T-cell (primary cell): ENCODE measurements at regions not wholly inside any gene's neighbourhood (a gene's known extent, or its start where the extent isn't known, plus 50 kb on each side); places are given as distances from the start of the nearest gene placed in this dataset.

Experiments used
- ATAC-seq, 4 experiments: fragments of 200-7000 bp in 3 of 4; fragments of 150-1000 bp in 1 of 4; cut with Tn5 transposase; replicated peaks in 1 of 4; 1 replicate in 3 of 4; 2 replicates in 1 of 4; pipeline ENCODE4 v1.10.0; 2021; ENCODE audit warnings: moderate library complexity in 3 of 4, mild to moderate bottlenecking in 2 of 4, moderate number of reproducible peaks in 1 of 4
- CTCF ChIA-PET, 2 donors: fragments of 300-600 bp; sonication (Branson Sonifier 250); formaldehyde crosslinking; loops; one replicate each; lab custom pipeline; 2022; ENCODE audit warnings: antibody characterized with exemption in 2 of 2; lab: Charles Lee
- POLR2A ChIA-PET, 2 donors: fragments of 300-600 bp; sonication (Branson Sonifier 250); formaldehyde crosslinking; loops; one replicate each; lab custom pipeline; 2022; ENCODE audit warnings: antibody characterized with exemption in 2 of 2; lab: Charles Lee
- DNase-seq, 35 experiments: peaks; one replicate each; pipeline versions ENCODE4 v3.0.0 to v3.0.0-alpha.2; 2013 to 2023
- H3K27ac ChIP-seq: one replicate; pipeline ENCODE4 v1.5.1; 2013; ENCODE audit warnings: low read length
- H3K27me3 ChIP-seq, 2 experiments: replicated peaks in 1 of 2; 1 replicate in 1 of 2; 2 replicates in 1 of 2; pipeline versions ENCODE4 v1.6.1 to v1.7.0; 2013; ENCODE audit warnings: low read length in 1 of 2, mixed read lengths in 1 of 2; ENCODE audit not compliant: control insufficient read depth in 2 of 2, insufficient read depth in 2 of 2; ENCODE audit errors: extremely low read depth in 1 of 2
- H3K36me3 ChIP-seq, 2 donors: 1 replicate in 1 of 2; 2 replicates in 1 of 2; pipeline versions ENCODE4 v1.6.1 to v1.7.0; 2013; ENCODE audit warnings: low read length in 1 of 2; ENCODE audit not compliant: control insufficient read depth in 2 of 2, insufficient read depth in 1 of 2; ENCODE audit errors: extremely low read depth in 1 of 2
- H3K4me1 ChIP-seq, 2 experiments: 1 replicate in 1 of 2; 2 replicates in 1 of 2; pipeline versions ENCODE4 v1.6.1 to v1.7.0; 2013; ENCODE audit warnings: low read length in 2 of 2, mixed read lengths in 1 of 2; ENCODE audit not compliant: insufficient read depth in 2 of 2, control insufficient read depth in 1 of 2; ENCODE audit errors: extremely low read depth in 1 of 2
- H3K4me3 ChIP-seq, 2 donors: 1 replicate in 1 of 2; 2 replicates in 1 of 2; pipeline versions ENCODE4 v1.5.1 to v1.7.0; 2013; ENCODE audit warnings: mild to moderate bottlenecking in 2 of 2, low read length in 1 of 2, moderate library complexity in 1 of 2; ENCODE audit not compliant: control insufficient read depth in 1 of 2; ENCODE audit errors: extremely low read depth in 1 of 2
- H3K9me3 ChIP-seq: 2 replicates; pipeline ENCODE4 v1.7.0; 2013
- H3K27ac Mint-ChIP-seq, 2 donors: one replicate each; pipeline ENCODE4 v1.8.0; 2020 to 2021; ENCODE audit warnings: mild to moderate bottlenecking in 2 of 2, mixed read lengths in 2 of 2
- H3K27me3 Mint-ChIP-seq, 2 donors: one replicate each; pipeline ENCODE4 v1.8.0; 2021 to 2022; ENCODE audit warnings: mixed read lengths in 2 of 2
- H3K36me3 Mint-ChIP-seq: one replicate; pipeline ENCODE4 v1.8.0; 2021; ENCODE audit warnings: mixed read lengths
- H3K4me1 Mint-ChIP-seq, 3 donors: one replicate each; pipeline ENCODE4 v1.8.0; 2020 to 2022; ENCODE audit warnings: mixed read lengths in 3 of 3, mild to moderate bottlenecking in 1 of 3
- H3K4me3 Mint-ChIP-seq, 3 donors: one replicate each; pipeline ENCODE4 v1.8.0; 2020 to 2022; ENCODE audit warnings: mild to moderate bottlenecking in 3 of 3, mixed read lengths in 3 of 3, moderate library complexity in 3 of 3
- H3K9me3 Mint-ChIP-seq, 3 donors: one replicate each; pipeline ENCODE4 v1.8.0; 2020 to 2022; ENCODE audit warnings: mixed read lengths in 3 of 3
- WGBS: methylation state at CpG from one replicate; pipeline ENCODE4 v1.1.5; 2013; ENCODE audit warnings: missing lambda C conversion rate; ENCODE audit not compliant: insufficient coverage; 5-methylcytosine and 5-hydroxymethylcytosine counted together

DNA sequence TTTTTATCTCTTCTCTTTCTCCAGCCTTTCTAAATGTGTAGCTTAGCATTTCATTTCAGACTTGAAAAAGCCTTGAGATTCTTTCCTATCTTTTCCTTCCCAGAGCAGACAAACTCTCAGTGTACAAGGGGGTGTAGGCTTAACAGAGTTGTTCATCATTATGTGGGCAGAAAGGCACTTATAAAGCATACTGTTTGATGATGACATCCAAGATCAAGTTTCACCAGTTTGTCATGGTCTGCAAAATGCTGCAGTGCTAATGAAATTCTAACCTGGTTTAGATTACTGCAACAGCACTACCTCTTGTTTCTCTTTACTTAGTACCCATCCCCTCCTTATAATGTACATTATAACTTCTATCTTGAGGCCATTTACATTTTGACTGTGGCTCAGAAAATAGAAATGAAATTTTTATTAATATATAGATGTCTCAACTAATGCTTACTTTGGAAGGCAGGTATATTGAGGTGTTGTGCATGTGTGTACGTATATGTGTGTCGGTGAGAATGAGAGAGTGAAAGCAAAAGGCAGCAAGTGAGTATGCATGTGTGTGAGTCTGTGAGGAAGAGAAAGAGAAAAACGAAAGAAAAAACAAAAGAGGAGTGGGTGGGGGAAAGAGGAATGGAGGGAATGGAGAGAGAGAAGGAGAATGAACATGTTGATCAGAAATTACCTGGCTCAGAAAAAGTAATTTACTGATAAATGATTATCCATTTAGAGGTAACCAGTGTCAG, 1043.6 kb downstream of the TUSC7 start:
- Histone ChIP-seq H3K27ac (no peak overlapping the region), H3K9me3 (no peaks in the 10 kb centered on the region), H3K4me3 (no peak overlapping the region), H3K36me3 (no peaks in the 10 kb centered on the region), H3K27me3 (no peaks in the 10 kb centered on the region), H3K4me1 (no peaks in the 10 kb centered on the region)
- H3K27me3 Mint-ChIP-seq, result no peaks in the 10 kb centered on the region
- peaks cover 5 to 17% (median 10%) of the 10 kb centered on the region in 3 donors for H3K9me3 Mint-ChIP-seq
- ChIA-PET POLR2A (no interaction called here), CTCF (no interaction called here)
- H3K4me1 Mint-ChIP-seq, result no peaks in the 10 kb centered on the region
- no peaks in the 10 kb centered on the region for H3K36me3 Mint-ChIP-seq
- 87% methylated on average over 3 of the region's 3 CpGs for WGBS
- H3K27ac Mint-ChIP-seq, result no peak overlapping the region
- no peak overlapping the region for H3K4me3 Mint-ChIP-seq
- ATAC-seq, result no peak
- no peak for DNase-seq

DNA sequence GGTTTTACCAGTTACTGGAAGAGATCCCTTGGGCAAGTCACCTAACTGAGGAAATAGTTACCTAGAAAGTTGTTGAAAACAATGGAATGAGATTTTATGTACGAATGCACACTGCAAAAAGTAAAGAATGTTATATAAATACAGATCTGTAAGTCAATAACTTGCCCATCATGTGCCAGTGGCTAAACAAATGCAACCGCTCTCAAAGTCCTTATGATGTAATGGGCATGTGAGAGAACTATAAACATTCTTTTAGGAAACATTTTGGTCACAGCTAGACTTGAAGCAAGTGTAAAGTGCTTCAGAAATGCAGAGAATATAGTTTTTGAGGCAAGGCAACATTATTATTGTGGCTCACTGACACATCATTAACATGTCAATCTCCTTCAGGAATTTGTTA, 1044.5 kb downstream of the TUSC7 start:
- no CpG with 5 or more reads among the region's 2 CpGs for WGBS
- H3K27me3 Mint-ChIP-seq, result no peaks in the 10 kb centered on the region
- Histone ChIP-seq H3K4me1 (no peaks in the 10 kb centered on the region), H3K9me3 (no peaks in the 10 kb centered on the region), H3K27ac (no peak overlapping the region), H3K36me3 (no peaks in the 10 kb centered on the region), H3K27me3 (no peaks in the 10 kb centered on the region), H3K4me3 (no peak overlapping the region)
- H3K4me3 Mint-ChIP-seq, result no peak overlapping the region
- DNase-seq, result no peak
- H3K27ac Mint-ChIP-seq, result no peak overlapping the region
- no peaks in the 10 kb centered on the region for H3K36me3 Mint-ChIP-seq
- ChIA-PET POLR2A (no interaction called here), CTCF (no interaction called here)
- H3K9me3 Mint-ChIP-seq, result peaks cover 5 to 22% (median 10%) of the 10 kb centered on the region in 3 donors
- ATAC-seq, result no peak
- no peaks in the 10 kb centered on the region for H3K4me1 Mint-ChIP-seq

DNA sequence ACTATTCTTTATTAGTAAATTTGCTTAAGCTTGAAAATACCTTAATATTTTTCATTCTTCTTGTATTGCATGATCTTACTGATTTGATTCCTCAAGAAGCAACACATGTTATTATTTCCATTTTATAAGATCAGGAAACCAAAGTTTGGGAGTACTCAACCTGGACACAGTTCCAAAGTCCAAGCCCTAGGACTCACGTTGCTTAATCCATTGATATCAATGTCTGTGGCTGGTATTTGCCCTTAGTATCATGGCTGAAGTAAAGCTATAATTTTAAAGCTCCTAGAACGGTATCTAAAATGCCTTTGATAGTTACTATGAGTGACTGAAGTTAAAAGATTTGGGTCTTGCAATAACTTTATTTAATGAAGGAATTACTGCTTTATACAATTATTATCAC, 1045.3 kb downstream of the TUSC7 start:
- Mint-ChIP-seq H3K4me3 (no peak overlapping the region), H3K27me3 (no peaks in the 10 kb centered on the region), H3K4me1 (no peaks in the 10 kb centered on the region), H3K36me3 (no peaks in the 10 kb centered on the region), H3K27ac (no peak overlapping the region), H3K9me3 (peaks cover 6 to 22% (median 9%) of the 10 kb centered on the region in 3 donors)
- WGBS, result no CpG with 5 or more reads among the region's 2 CpGs
- H3K4me1 ChIP-seq, result no peaks in the 10 kb centered on the region
- DNase-seq, result no peak
- H3K36me3 ChIP-seq, result no peaks in the 10 kb centered on the region
- ATAC-seq, result no peak
- POLR2A ChIA-PET, result no interaction called here
- CTCF ChIA-PET, result no interaction called here
- no peaks in the 10 kb centered on the region for H3K9me3 ChIP-seq
- H3K27me3 ChIP-seq, result no peaks in the 10 kb centered on the region
- no peak overlapping the region for H3K4me3 ChIP-seq
- H3K27ac ChIP-seq, result no peak overlapping the region

DNA sequence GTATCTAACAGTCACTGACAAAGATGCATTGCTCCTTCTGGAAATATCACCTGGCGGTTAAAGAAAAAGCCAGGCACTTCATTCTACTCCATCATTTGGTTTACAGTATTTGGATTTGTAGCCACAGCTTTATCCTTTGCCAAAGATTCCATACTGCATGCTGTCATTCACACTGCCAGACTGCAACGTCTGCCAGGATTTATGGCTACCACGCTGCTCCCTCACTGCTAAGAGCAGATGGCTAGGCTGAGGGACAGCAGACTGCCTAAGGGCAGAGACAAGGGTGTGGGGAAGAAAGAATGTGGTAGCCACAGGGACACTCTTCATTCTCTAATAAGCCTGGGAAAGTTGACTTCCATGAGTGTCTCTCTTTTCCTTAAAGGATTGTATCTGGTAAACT, 1047.0 kb downstream of the TUSC7 start:
- ATAC-seq (no peak), DNase-seq (no peak)
- Mint-ChIP-seq H3K4me1 (no peaks in the 10 kb centered on the region), H3K36me3 (no peaks in the 10 kb centered on the region), H3K27me3 (no peaks in the 10 kb centered on the region), H3K9me3 (peaks cover 5 to 20% (median 9%) of the 10 kb centered on the region in 3 donors), H3K4me3 (no peak overlapping the region), H3K27ac (no peak overlapping the region)
- Histone ChIP-seq H3K4me1 (no peaks in the 10 kb centered on the region), H3K36me3 (no peaks in the 10 kb centered on the region), H3K9me3 (no peaks in the 10 kb centered on the region), H3K27ac (no peak overlapping the region), H3K27me3 (no peaks in the 10 kb centered on the region), H3K4me3 (no peak overlapping the region)
- CTCF ChIA-PET, result no interaction called here
- 100% methylated on average over 1 of the region's 3 CpGs for WGBS
- POLR2A ChIA-PET, result no interaction called here

DNA sequence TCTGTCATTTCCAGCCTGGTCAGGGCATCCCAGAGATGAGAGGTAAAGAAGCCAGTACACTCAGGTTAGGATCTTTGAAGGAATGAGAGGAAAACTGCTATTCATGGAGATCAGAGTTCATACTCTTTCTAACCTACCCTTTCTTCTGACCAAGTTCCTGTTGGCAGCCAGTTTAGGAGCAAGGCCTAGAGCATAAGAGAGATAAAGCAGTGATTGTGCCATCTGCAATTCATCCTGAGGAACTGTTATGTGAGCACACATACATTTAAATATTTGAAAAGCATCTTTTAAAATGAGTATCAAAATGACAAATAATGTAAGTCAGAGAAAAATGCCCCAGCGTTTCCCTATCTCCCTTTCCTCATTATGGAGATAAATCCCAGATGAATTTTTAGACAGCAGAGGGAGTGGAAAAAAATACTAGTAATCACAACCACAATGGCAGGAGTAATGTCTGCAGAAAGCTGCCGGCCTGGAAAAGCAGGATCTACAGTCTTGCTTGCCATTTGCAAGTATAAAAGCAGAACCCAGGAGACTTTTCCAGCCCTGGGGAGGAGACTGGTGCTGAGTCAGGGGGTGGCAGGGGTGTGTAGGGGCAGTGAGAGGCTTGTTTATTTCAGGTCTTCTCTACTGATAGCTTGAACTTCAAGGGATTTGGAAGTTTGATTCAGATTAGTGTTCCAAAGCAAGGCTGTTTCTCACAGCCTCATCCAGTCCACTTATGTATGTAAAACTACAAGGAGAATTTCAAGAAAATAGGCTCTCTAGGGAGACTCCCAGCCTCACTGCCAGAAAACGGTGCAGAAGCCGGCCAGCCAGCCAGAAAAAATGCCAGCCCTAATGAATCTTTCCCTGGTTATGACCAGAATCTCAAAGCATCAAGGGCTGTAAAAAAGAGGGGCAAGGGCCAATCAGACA, 1052.4 kb downstream of the TUSC7 start:
- no peak overlapping the region for H3K4me3 ChIP-seq
- H3K27me3 Mint-ChIP-seq, result no peaks in the 10 kb centered on the region
- ChIA-PET CTCF (no interaction called here), POLR2A (no interaction called here)
- no peak overlapping the region for H3K4me3 Mint-ChIP-seq
- WGBS, result 57% methylated on average over 1 of the region's 4 CpGs
- H3K36me3 ChIP-seq, result no peaks in the 10 kb centered on the region
- no peaks in the 10 kb centered on the region for H3K27me3 ChIP-seq
- H3K27ac ChIP-seq, result no peak overlapping the region
- ATAC-seq (no peak), DNase-seq (no peak)
- no peaks in the 10 kb centered on the region for H3K36me3 Mint-ChIP-seq
- no peaks in the 10 kb centered on the region for H3K4me1 ChIP-seq
- no peaks in the 10 kb centered on the region for H3K9me3 ChIP-seq
- no peak overlapping the region for H3K27ac Mint-ChIP-seq
- H3K9me3 Mint-ChIP-seq, result peaks cover 2 to 15% (median 9%) of the 10 kb centered on the region in 3 donors
- H3K4me1 Mint-ChIP-seq, result no peaks in the 10 kb centered on the region

DNA sequence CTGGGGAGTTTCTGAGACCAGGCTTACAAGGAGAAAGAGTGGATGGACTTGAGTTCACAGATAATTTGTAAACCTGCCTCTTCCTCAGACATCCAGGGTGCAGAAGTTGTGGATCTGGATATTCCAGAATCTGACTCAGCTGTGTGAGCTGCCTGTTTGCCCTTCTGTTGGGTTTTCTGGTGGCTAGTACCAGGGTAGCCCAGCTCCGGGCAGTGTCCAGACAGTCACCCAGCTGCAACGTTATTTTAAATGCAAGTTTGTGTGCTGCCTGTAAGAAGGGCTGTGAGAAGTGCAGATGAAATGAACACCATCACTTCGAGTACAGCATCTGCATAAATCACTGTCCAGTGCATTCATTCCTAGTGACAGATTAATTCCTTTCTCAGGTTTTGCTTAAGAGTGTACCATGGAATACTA, 1053.0 kb downstream of the TUSC7 start:
- H3K4me3 Mint-ChIP-seq, result no peak overlapping the region
- no CpG with 5 or more reads among the region's 3 CpGs for WGBS
- DNase-seq (no peak), ATAC-seq (no peak)
- Histone ChIP-seq H3K4me3 (no peak overlapping the region), H3K27me3 (no peaks in the 10 kb centered on the region), H3K36me3 (no peaks in the 10 kb centered on the region), H3K27ac (no peak overlapping the region), H3K4me1 (no peaks in the 10 kb centered on the region), H3K9me3 (no peaks in the 10 kb centered on the region)
- CTCF ChIA-PET, result no interaction called here
- H3K4me1 Mint-ChIP-seq, result no peaks in the 10 kb centered on the region
- no peaks in the 10 kb centered on the region for H3K36me3 Mint-ChIP-seq
- H3K27me3 Mint-ChIP-seq, result no peaks in the 10 kb centered on the region
- H3K27ac Mint-ChIP-seq, result no peak overlapping the region
- POLR2A ChIA-PET, result no interaction called here
- peaks cover 2 to 15% (median 4%) of the 10 kb centered on the region in 3 donors for H3K9me3 Mint-ChIP-seq
